ENCODE measurements at regions not wholly inside any gene's neighbourhood (a gene's known extent, or its start where the extent isn't known, plus 50 kb on each side); places are given as distances from the start of the nearest gene placed in this dataset.

- DNase-seq: no peak
Measured at GRCh38 chr1:227449741-227450441, 113.5 kb upstream of the ZNF678 start.

GRCh38 chr1:227449051-227449450 lies 114.3 kb upstream of the ZNF678 start:
- DNase-seq: peak; percentile 64

- no peak for DNase-seq
Measured at GRCh38 chr1:227447531-227447990, 115.8 kb upstream of the ZNF678 start.

- no peak for DNase-seq
Measured at GRCh38 chr1:227445746-227446145, 117.6 kb upstream of the ZNF678 start.

- no peak for DNase-seq
Measured at GRCh38 chr1:227445092-227445674, 118.2 kb upstream of the ZNF678 start.

- DNase-seq: no peak
Measured at GRCh38 chr1:227440182-227440581, 121.9 kb upstream of the CDC42BPA start.

- DNase-seq: no peak
Measured at GRCh38 chr1:227437495-227438008, 119.3 kb upstream of the CDC42BPA start.

GRCh38 chr1:227434808-227435444 lies 116.6 kb upstream of the CDC42BPA start:
- DNase-seq: no peak

- DNase-seq: no peak
Measured at GRCh38 chr1:227433663-227434341, 115.5 kb upstream of the CDC42BPA start.

GRCh38 chr1:227432981-227433380 lies 114.7 kb upstream of the CDC42BPA start:
- DNase-seq: no peak

- no peak for DNase-seq
Measured at GRCh38 chr1:227432181-227432535, 113.9 kb upstream of the CDC42BPA start.

- DNase-seq: no peak
Measured at GRCh38 chr1:227429447-227430359, 111.4 kb upstream of the CDC42BPA start.

- no peak for DNase-seq
Measured at GRCh38 chr1:227428803-227429202, 110.5 kb upstream of the CDC42BPA start.

- no peak for DNase-seq
Measured at GRCh38 chr1:227427411-227427810, 109.1 kb upstream of the CDC42BPA start.

- no peak for DNase-seq
Measured at GRCh38 chr1:227424953-227425352, 106.7 kb upstream of the CDC42BPA start.

- DNase-seq: no peak
Measured at GRCh38 chr1:227424159-227424680, 105.9 kb upstream of the CDC42BPA start.

GRCh38 chr1:227422581-227422980 lies 104.3 kb upstream of the CDC42BPA start:
- DNase-seq: no peak

- DNase-seq: no peak
Measured at GRCh38 chr1:227420147-227420546, 101.9 kb upstream of the CDC42BPA start.

- no peak for DNase-seq
Measured at GRCh38 chr1:227417756-227418480, 99.6 kb upstream of the CDC42BPA start.

- no peak for DNase-seq
Measured at GRCh38 chr1:227416156-227416830, 98.0 kb upstream of the CDC42BPA start.

All from activated effector memory CD4-positive, alpha-beta T cell treated with anti-CD3 and anti-CD28 coated beads, Interleukin-2, amount 50 U/mL, for 16 hours (primary cell).